ENCODE measurements at regions not wholly inside any gene's neighbourhood (a gene's known extent, or its start where the extent isn't known, plus 50 kb on each side); places are given as distances from the start of the nearest gene placed in this dataset.
A peak's percentile ranks its signal among the peaks of the same experiment; 100 is the strongest.
"Not testable (repeated sequence)": the region's sequence is repeated elsewhere in the genome, so short reads cannot be mapped to it uniquely, and the experiment has no call there.

- CTCF ChIA-PET; intact Hi-C loops (cut with DNase I, micrococcal nuclease); H3K36me3 Mint-ChIP-seq (ENCODE audit: low read depth); H3K27ac Mint-ChIP-seq; DNase-seq; H3K4me1 Mint-ChIP-seq; ATAC-seq; H3K9me3 Mint-ChIP-seq (ENCODE audit: low read depth); H3K27me3 Mint-ChIP-seq; POLR2A ChIA-PET; H3K4me3 Mint-ChIP-seq: not testable (repeated sequence)
Observed at GRCh38 chr5:20721286-20721685, 733.3 kb upstream of the CDH18 start.

- H3K4me3 Mint-ChIP-seq; H3K4me1 Mint-ChIP-seq; ATAC-seq; DNase-seq; POLR2A ChIA-PET; H3K36me3 Mint-ChIP-seq (ENCODE audit: low read depth); CTCF ChIA-PET; H3K27ac Mint-ChIP-seq; H3K9me3 Mint-ChIP-seq (ENCODE audit: low read depth); H3K27me3 Mint-ChIP-seq; intact Hi-C loops (cut with DNase I, micrococcal nuclease): not testable (repeated sequence)
Observed at GRCh38 chr5:20711520-20712155, 723.6 kb upstream of the CDH18 start.

- ATAC-seq; CTCF ChIA-PET; H3K36me3 Mint-ChIP-seq (ENCODE audit: low read depth); H3K4me1 Mint-ChIP-seq; intact Hi-C loops (cut with DNase I, micrococcal nuclease); H3K27me3 Mint-ChIP-seq; H3K4me3 Mint-ChIP-seq; POLR2A ChIA-PET; DNase-seq; H3K9me3 Mint-ChIP-seq (ENCODE audit: low read depth); H3K27ac Mint-ChIP-seq: not testable (repeated sequence)
Observed at GRCh38 chr5:20707634-20708033, 719.6 kb upstream of the CDH18 start.

- Mint-ChIP-seq H3K9me3 (ENCODE audit: low read depth) (peaks cover 6% of the 10 kb centered on the region), H3K27ac (no peak overlapping the region), H3K36me3 (ENCODE audit: low read depth) (no peaks in the 10 kb centered on the region), H3K4me3 (no peak overlapping the region), H3K27me3 (no peaks in the 10 kb centered on the region), H3K4me1 (no peaks in the 10 kb centered on the region)
- ChIA-PET POLR2A (no interaction called here), CTCF (no interaction called here)
- no peak for ATAC-seq
- intact Hi-C loops (cut with DNase I, micrococcal nuclease), result no loop called here
- DNase-seq, result no peak
Observed at GRCh38 chr5:20694121-20694520, 706.1 kb upstream of the CDH18 start.

- no peaks in the 10 kb centered on the region for H3K4me1 Mint-ChIP-seq
- peaks cover 7% of the 10 kb centered on the region for H3K9me3 Mint-ChIP-seq (ENCODE audit: low read depth)
- ChIA-PET CTCF (interaction anchor here (0.6 kb wide), 1 partner anchor 43 kb away, joined by 3 read pairs; no protein-coding TSS in a partner anchor), POLR2A (no interaction called here)
- no peak overlapping the region for H3K27ac Mint-ChIP-seq
- intact Hi-C loops (cut with DNase I, micrococcal nuclease), result no loop called here
- H3K27me3 Mint-ChIP-seq, result no peaks in the 10 kb centered on the region
- H3K4me3 Mint-ChIP-seq, result no peak overlapping the region
- no peak for ATAC-seq
- DNase-seq, result no peak
- no peaks in the 10 kb centered on the region for H3K36me3 Mint-ChIP-seq (ENCODE audit: low read depth)
Observed at GRCh38 chr5:20692913-20693312, 704.9 kb upstream of the CDH18 start.

- ATAC-seq, result no peak
- no peaks in the 10 kb centered on the region for H3K4me1 Mint-ChIP-seq
- peaks cover 14% of the 10 kb centered on the region for H3K9me3 Mint-ChIP-seq (ENCODE audit: low read depth)
- H3K4me3 Mint-ChIP-seq, result no peak overlapping the region
- ChIA-PET POLR2A (no interaction called here), CTCF (interaction anchor here (0.6 kb wide), 1 partner anchor 501 kb away, joined by 3 read pairs; no protein-coding TSS in a partner anchor)
- H3K27ac Mint-ChIP-seq, result no peak overlapping the region
- no peaks in the 10 kb centered on the region for H3K27me3 Mint-ChIP-seq
- intact Hi-C loops (cut with DNase I, micrococcal nuclease), result no loop called here
- no peaks in the 10 kb centered on the region for H3K36me3 Mint-ChIP-seq (ENCODE audit: low read depth)
- DNase-seq, result no peak
Observed at GRCh38 chr5:20683241-20683940, 695.4 kb upstream of the CDH18 start.

- ATAC-seq (no peak), DNase-seq (no peak)
- ChIA-PET CTCF (no interaction called here), POLR2A (no interaction called here)
- H3K4me3 Mint-ChIP-seq, result no peak overlapping the region
- H3K36me3 Mint-ChIP-seq (ENCODE audit: low read depth), result no peaks in the 10 kb centered on the region
- intact Hi-C loops (cut with DNase I, micrococcal nuclease), result no loop called here
- peaks cover 13% of the 10 kb centered on the region for H3K9me3 Mint-ChIP-seq (ENCODE audit: low read depth)
- no peak overlapping the region for H3K27ac Mint-ChIP-seq
- H3K27me3 Mint-ChIP-seq, result no peaks in the 10 kb centered on the region
- no peaks in the 10 kb centered on the region for H3K4me1 Mint-ChIP-seq
Observed at GRCh38 chr5:20680718-20681302, 692.8 kb upstream of the CDH18 start.

- Mint-ChIP-seq H3K36me3 (ENCODE audit: low read depth) (no peaks in the 10 kb centered on the region), H3K9me3 (ENCODE audit: low read depth) (peaks cover 12% of the 10 kb centered on the region), H3K27me3 (no peaks in the 10 kb centered on the region), H3K27ac (no peak overlapping the region), H3K4me1 (no peaks in the 10 kb centered on the region), H3K4me3 (no peak overlapping the region)
- CTCF ChIA-PET, result interaction anchor here (0.7 kb wide), 1 partner anchor 713 kb away, joined by 3 read pairs; no protein-coding TSS in a partner anchor
- POLR2A ChIA-PET, result no interaction called here
- intact Hi-C loops (cut with DNase I, micrococcal nuclease), result no loop called here
- ATAC-seq, result peak; percentile 83
- no peak for DNase-seq
Observed at GRCh38 chr5:20678814-20679298, 690.9 kb upstream of the CDH18 start.

GRCh38 chr5:20678386-20678785, 690.4 kb upstream of the CDH18 start:
- Mint-ChIP-seq H3K27me3 (no peaks in the 10 kb centered on the region), H3K9me3 (ENCODE audit: low read depth) (peaks cover 12% of the 10 kb centered on the region), H3K36me3 (ENCODE audit: low read depth) (no peaks in the 10 kb centered on the region), H3K27ac (no peak overlapping the region), H3K4me3 (no peak overlapping the region), H3K4me1 (no peaks in the 10 kb centered on the region)
- ChIA-PET POLR2A (no interaction called here), CTCF (no interaction called here)
- intact Hi-C loops (cut with DNase I, micrococcal nuclease), result no loop called here
- DNase-seq (no peak), ATAC-seq (no peak)

- POLR2A ChIA-PET, result no interaction called here
- no peak overlapping the region for H3K27ac Mint-ChIP-seq
- CTCF ChIA-PET, result no interaction called here
- DNase-seq, result no peak
- no peaks in the 10 kb centered on the region for H3K36me3 Mint-ChIP-seq (ENCODE audit: low read depth)
- no peaks in the 10 kb centered on the region for H3K4me1 Mint-ChIP-seq
- no peak overlapping the region for H3K4me3 Mint-ChIP-seq
- H3K27me3 Mint-ChIP-seq, result no peaks in the 10 kb centered on the region
- ATAC-seq, result no peak
- intact Hi-C loops (cut with DNase I, micrococcal nuclease), result no loop called here
- H3K9me3 Mint-ChIP-seq (ENCODE audit: low read depth), result peaks cover 8% of the 10 kb centered on the region
Observed at GRCh38 chr5:20660588-20660987, 672.6 kb upstream of the CDH18 start.

GRCh38 chr5:20656262-20656661, 668.3 kb upstream of the CDH18 start:
- H3K36me3 Mint-ChIP-seq (ENCODE audit: low read depth), result no peaks in the 10 kb centered on the region
- no peak for ATAC-seq

GRCh38 chr5:20655211-20655610, 667.2 kb upstream of the CDH18 start:
- no peak overlapping the region for H3K27ac Mint-ChIP-seq
- DNase-seq, result no peak
- CTCF ChIA-PET, result interaction anchor here (0.5 kb wide), 1 partner anchor 749 kb away, joined by 3 read pairs; no protein-coding TSS in a partner anchor
- no peaks in the 10 kb centered on the region for H3K27me3 Mint-ChIP-seq
- no peak for ATAC-seq
- peaks cover 16% of the 10 kb centered on the region for H3K9me3 Mint-ChIP-seq (ENCODE audit: low read depth)
- intact Hi-C loops (cut with DNase I, micrococcal nuclease), result no loop called here
- H3K4me3 Mint-ChIP-seq, result no peak overlapping the region
- H3K4me1 Mint-ChIP-seq, result no peaks in the 10 kb centered on the region
- POLR2A ChIA-PET, result no interaction called here
- H3K36me3 Mint-ChIP-seq (ENCODE audit: low read depth), result no peaks in the 10 kb centered on the region

More at GRCh38 chr5:20656262-20656661, 668.3 kb upstream of the CDH18 start:
- no peak for DNase-seq
- Mint-ChIP-seq H3K27ac (no peak overlapping the region), H3K27me3 (no peaks in the 10 kb centered on the region), H3K4me1 (no peaks in the 10 kb centered on the region), H3K9me3 (ENCODE audit: low read depth) (peaks cover 12% of the 10 kb centered on the region), H3K4me3 (no peak overlapping the region)
- intact Hi-C loops (cut with DNase I, micrococcal nuclease), result no loop called here
- ChIA-PET POLR2A (no interaction called here), CTCF (no interaction called here)

Data from activated CD4-positive, alpha-beta T cell treated with anti-CD3 and anti-CD28 coated beads for 36 hours (primary cell).